ENCODE measurements at regions not wholly inside any gene's neighbourhood (a gene's known extent, or its start where the extent isn't known, plus 50 kb on each side); places are given as distances from the start of the nearest gene placed in this dataset.

DNA sequence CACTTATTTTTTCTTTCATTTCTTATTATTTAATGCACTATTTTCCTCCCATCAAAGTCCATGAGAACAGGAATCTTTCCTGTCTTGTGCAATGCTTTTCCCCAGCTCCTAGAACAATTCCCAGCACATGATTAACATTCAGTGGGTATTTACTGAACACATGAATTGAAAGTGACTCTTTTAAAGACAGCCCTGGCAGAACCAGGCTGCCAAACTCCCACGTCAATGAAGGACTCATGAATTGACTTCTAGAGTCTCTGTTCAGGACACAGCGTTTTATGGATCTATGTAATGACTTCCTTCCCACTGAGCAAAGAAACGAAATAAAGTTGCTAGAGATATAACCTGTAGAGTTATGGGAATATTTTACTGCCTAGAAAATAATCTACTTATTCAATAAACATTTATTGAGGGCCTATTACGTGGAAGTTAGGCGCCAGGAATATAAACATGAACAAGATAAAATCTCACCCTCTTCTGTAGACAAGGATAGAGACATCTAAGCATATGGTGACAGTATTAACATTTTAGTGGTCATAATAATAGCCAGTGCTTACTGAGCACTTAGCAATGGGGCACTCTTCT lies 485.9 kb upstream of the KLF4 start:
- TF ChIP-seq, protein P1, sequence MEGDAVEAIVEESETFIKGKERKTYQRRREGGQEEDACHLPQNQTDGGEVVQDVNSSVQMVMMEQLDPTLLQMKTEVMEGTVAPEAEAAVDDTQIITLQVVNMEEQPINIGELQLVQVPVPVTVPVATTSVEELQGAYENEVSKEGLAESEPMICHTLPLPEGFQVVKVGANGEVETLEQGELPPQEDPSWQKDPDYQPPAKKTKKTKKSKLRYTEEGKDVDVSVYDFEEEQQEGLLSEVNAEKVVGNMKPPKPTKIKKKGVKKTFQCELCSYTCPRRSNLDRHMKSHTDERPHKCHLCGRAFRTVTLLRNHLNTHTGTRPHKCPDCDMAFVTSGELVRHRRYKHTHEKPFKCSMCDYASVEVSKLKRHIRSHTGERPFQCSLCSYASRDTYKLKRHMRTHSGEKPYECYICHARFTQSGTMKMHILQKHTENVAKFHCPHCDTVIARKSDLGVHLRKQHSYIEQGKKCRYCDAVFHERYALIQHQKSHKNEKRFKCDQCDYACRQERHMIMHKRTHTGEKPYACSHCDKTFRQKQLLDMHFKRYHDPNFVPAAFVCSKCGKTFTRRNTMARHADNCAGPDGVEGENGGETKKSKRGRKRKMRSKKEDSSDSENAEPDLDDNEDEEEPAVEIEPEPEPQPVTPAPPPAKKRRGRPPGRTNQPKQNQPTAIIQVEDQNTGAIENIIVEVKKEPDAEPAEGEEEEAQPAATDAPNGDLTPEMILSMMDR (optimal IDR thresholded peaks at IDR 0.05 in 1 of 3, IDR thresholded peaks at IDR 0.05 in 1 of 3, conservative IDR thresholded peaks at IDR 0.05 in 1 of 3; ENCODE audit: extremely low read depth in 1 of 3, insufficient read depth in 2 of 3, low read length in 3 of 3) = no peak
- TF ChIP-seq EZH2 (IDR thresholded peaks at IDR 0.05; ENCODE audit: low read length) = no peak

Measured in keratinocyte (primary cell).